ENCODE measurements at regions not wholly inside any gene's neighbourhood (a gene's known extent, or its start where the extent isn't known, plus 50 kb on each side); places are given as distances from the start of the nearest gene placed in this dataset.

- intact Hi-C loops (cut with DNase I), result no loop called here
- TF ChIP-seq CTCF (IDR thresholded peaks at IDR 0.05), result no peak
- Histone ChIP-seq H3K9me3 (no peaks in the 10 kb centered on the region), H3K27ac (no peak overlapping the region), H3K36me3 (no peaks in the 10 kb centered on the region), H3K4me3 (no peak overlapping the region), H3K27me3 (no peaks in the 10 kb centered on the region), H3K4me1 (no peaks in the 10 kb centered on the region)
- no peak for DNase-seq
- ATAC-seq, result no peak
Measured at GRCh38 chr10:29026065-29026797, 262.6 kb upstream of the LYZL1 start.

GRCh38 chr10:29026802-29027580, 261.9 kb upstream of the LYZL1 start:
- no peak overlapping the region for H3K4me3 ChIP-seq
- no peaks in the 10 kb centered on the region for H3K36me3 ChIP-seq
- intact Hi-C loops (cut with DNase I), result no loop called here
- DNase-seq (no peak), ATAC-seq (no peak)
- no peaks in the 10 kb centered on the region for H3K9me3 ChIP-seq
- H3K27me3 ChIP-seq, result no peaks in the 10 kb centered on the region
- no peak overlapping the region for H3K27ac ChIP-seq
- no peak for TF ChIP-seq CTCF (IDR thresholded peaks at IDR 0.05)
- no peaks in the 10 kb centered on the region for H3K4me1 ChIP-seq

- intact Hi-C loops (cut with DNase I), result no loop called here
- TF ChIP-seq CTCF (IDR thresholded peaks at IDR 0.05), result no peak
- H3K27me3 ChIP-seq, result no peaks in the 10 kb centered on the region
Measured at GRCh38 chr10:29028486-29028885, 260.4 kb upstream of the LYZL1 start.

GRCh38 chr10:29030900-29031299, 258.0 kb upstream of the LYZL1 start:
- Histone ChIP-seq H3K27me3 (no peaks in the 10 kb centered on the region), H3K4me3 (no peak overlapping the region), H3K27ac (no peak overlapping the region), H3K4me1 (no peaks in the 10 kb centered on the region), H3K36me3 (no peaks in the 10 kb centered on the region), H3K9me3 (no peaks in the 10 kb centered on the region)
- TF ChIP-seq CTCF (IDR thresholded peaks at IDR 0.05), result no peak
- intact Hi-C loops (cut with DNase I), result no loop called here
- no peak for DNase-seq
- peak; percentile 48 for ATAC-seq

More at GRCh38 chr10:29028486-29028885, 260.4 kb upstream of the LYZL1 start:
- Histone ChIP-seq H3K9me3 (no peaks in the 10 kb centered on the region), H3K36me3 (no peaks in the 10 kb centered on the region), H3K4me1 (no peaks in the 10 kb centered on the region), H3K4me3 (no peak overlapping the region), H3K27ac (no peak overlapping the region)
- ATAC-seq (no peak), DNase-seq (no peak)

GRCh38 chr10:29032169-29032568, 256.7 kb upstream of the LYZL1 start:
- intact Hi-C loops (cut with DNase I), result no loop called here
- DNase-seq (no peak), ATAC-seq (no peak)
- no peak overlapping the region for H3K4me3 ChIP-seq
- no peaks in the 10 kb centered on the region for H3K9me3 ChIP-seq
- no peaks in the 10 kb centered on the region for H3K36me3 ChIP-seq
- TF ChIP-seq CTCF (IDR thresholded peaks at IDR 0.05), result no peak
- no peaks in the 10 kb centered on the region for H3K27me3 ChIP-seq
- H3K4me1 ChIP-seq, result no peaks in the 10 kb centered on the region
- no peak overlapping the region for H3K27ac ChIP-seq

Measured in upper lobe of right lung (tissue), 1 donor.